ELF-1 (cell line): ENCODE measurements at regions not wholly inside any gene's neighbourhood (a gene's known extent, or its start where the extent isn't known, plus 50 kb on each side); places are given as distances from the start of the nearest gene placed in this dataset.
A peak's percentile ranks its signal among the peaks of the same experiment; 100 is the strongest.
"Not testable (repeated sequence)": the region's sequence is repeated elsewhere in the genome, so short reads cannot be mapped to it uniquely, and the experiment has no call there.

Experiments used
- DNase-seq: peaks from one replicate; pipeline ENCODE4 v3.0.0-alpha.2; 2016; ENCODE audit warnings: low read depth, low spot score

GRCh38 chr18:73551211-73551610 lies 596.4 kb downstream of the FBXO15 start:
- no peak for DNase-seq

GRCh38 chr18:73549236-73549635 lies 598.4 kb downstream of the FBXO15 start:
- no peak for DNase-seq

GRCh38 chr18:73545472-73545871 lies 602.2 kb downstream of the FBXO15 start:
- DNase-seq: no peak

GRCh38 chr18:73544617-73545016 lies 603.0 kb downstream of the FBXO15 start:
- no peak for DNase-seq

GRCh38 chr18:73544032-73544431 lies 603.6 kb downstream of the FBXO15 start:
- DNase-seq: no peak

- no peak for DNase-seq
Observed at GRCh38 chr18:73535990-73536389, 611.6 kb downstream of the FBXO15 start.

GRCh38 chr18:73535189-73535588 lies 612.4 kb downstream of the FBXO15 start:
- no peak for DNase-seq

GRCh38 chr18:73531601-73532000 lies 616.0 kb downstream of the FBXO15 start:
- no peak for DNase-seq

GRCh38 chr18:73528066-73528465 lies 619.6 kb downstream of the FBXO15 start:
- DNase-seq: no peak

GRCh38 chr18:73520229-73520628 lies 627.4 kb downstream of the FBXO15 start:
- DNase-seq: peak; percentile 57

GRCh38 chr18:73516056-73516455 lies 631.6 kb downstream of the FBXO15 start:
- not testable (repeated sequence) for DNase-seq

GRCh38 chr18:73514449-73514848 lies 633.2 kb downstream of the FBXO15 start:
- DNase-seq: no peak

GRCh38 chr18:73511771-73512503 lies 635.7 kb downstream of the FBXO15 start:
- DNase-seq: no peak

- no peak for DNase-seq
Observed at GRCh38 chr18:73509460-73509859, 638.2 kb downstream of the FBXO15 start.

- DNase-seq: no peak
Observed at GRCh38 chr18:73503326-73503725, 635.5 kb upstream of the NETO1 start.

- DNase-seq: no peak
Observed at GRCh38 chr18:73487966-73488365, 620.2 kb upstream of the NETO1 start.

GRCh38 chr18:73485166-73485565 lies 617.4 kb upstream of the NETO1 start:
- DNase-seq: no peak

- no peak for DNase-seq
Observed at GRCh38 chr18:73482901-73483300, 615.1 kb upstream of the NETO1 start.

- no peak for DNase-seq
Observed at GRCh38 chr18:73479477-73479876, 611.7 kb upstream of the NETO1 start.

GRCh38 chr18:73478191-73478590 lies 610.4 kb upstream of the NETO1 start:
- no peak for DNase-seq

- no peak for DNase-seq
Observed at GRCh38 chr18:73476031-73476430, 608.2 kb upstream of the NETO1 start.

- no peak for DNase-seq
Observed at GRCh38 chr18:73462092-73462491, 594.3 kb upstream of the NETO1 start.

GRCh38 chr18:73461780-73462059 lies 593.9 kb upstream of the NETO1 start:
- DNase-seq: no peak
